Spleen (tissue), 7 donors: ENCODE measurements at regions not wholly inside any gene's neighbourhood (a gene's known extent, or its start where the extent isn't known, plus 50 kb on each side); places are given as distances from the start of the nearest gene placed in this dataset.

ENCODE experiments used
- POLR2A ChIP-seq, 3 donors: fragments of 450-650 bp; IDR thresholded peaks; one replicate each; pipeline ENCODE4 v1.5.1; 2017; ENCODE audit warnings: antibody characterized with exemption in 3 of 3, mild to moderate bottlenecking in 1 of 3
- TF ChIP-seq, protein P1 (sequence below), 11 experiments: fragments of 200-600 bp in 7 of 11; fragments of 450-650 bp in 4 of 11; sonication (generic) in 4 of 11; IDR thresholded peaks in 8 of 11; conservative IDR thresholded peaks in 3 of 11; 1 replicate in 7 of 11; 2 replicates in 4 of 11; pipeline versions ENCODE4 v1.4.0 to v1.8.0; 2016 to 2021; ENCODE audit warnings: antibody characterized with exemption in 11 of 11, inconsistent platforms in 4 of 11, mild to moderate bottlenecking in 1 of 11
- donor health status: DM: no; HTN: no; CAD: no; lungs with moderate emphysema.
- donor health status: DM: no; HTN: no; CAD: no.
- donor health status: DM: no; HTN: no; CAD: no.

DNA sequence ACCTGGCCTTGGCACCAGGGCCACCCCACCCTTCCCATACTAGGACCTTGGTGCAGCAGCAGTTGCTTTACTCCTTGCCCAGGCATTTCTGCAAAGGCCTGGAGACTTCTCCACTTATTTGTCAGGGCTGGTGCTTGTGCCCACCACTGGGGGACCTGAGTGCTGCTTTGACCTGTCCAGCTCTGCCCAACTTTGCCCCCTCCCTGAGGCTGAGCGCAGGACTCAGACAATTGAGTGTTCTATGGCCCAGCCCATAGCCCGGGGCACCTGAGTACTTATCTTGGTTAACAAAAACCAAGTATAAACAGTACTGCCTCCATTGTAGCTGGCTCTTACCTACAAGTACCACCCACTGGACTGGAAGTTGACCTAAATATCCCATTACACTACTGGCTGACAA, 406.1 kb upstream of the CHD1 start:
- TF ChIP-seq, protein P1, sequence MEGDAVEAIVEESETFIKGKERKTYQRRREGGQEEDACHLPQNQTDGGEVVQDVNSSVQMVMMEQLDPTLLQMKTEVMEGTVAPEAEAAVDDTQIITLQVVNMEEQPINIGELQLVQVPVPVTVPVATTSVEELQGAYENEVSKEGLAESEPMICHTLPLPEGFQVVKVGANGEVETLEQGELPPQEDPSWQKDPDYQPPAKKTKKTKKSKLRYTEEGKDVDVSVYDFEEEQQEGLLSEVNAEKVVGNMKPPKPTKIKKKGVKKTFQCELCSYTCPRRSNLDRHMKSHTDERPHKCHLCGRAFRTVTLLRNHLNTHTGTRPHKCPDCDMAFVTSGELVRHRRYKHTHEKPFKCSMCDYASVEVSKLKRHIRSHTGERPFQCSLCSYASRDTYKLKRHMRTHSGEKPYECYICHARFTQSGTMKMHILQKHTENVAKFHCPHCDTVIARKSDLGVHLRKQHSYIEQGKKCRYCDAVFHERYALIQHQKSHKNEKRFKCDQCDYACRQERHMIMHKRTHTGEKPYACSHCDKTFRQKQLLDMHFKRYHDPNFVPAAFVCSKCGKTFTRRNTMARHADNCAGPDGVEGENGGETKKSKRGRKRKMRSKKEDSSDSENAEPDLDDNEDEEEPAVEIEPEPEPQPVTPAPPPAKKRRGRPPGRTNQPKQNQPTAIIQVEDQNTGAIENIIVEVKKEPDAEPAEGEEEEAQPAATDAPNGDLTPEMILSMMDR (IDR thresholded peaks at IDR 0.05 in 8 of 11, conservative IDR thresholded peaks at IDR 0.05 in 3 of 11), result no peak
- no peak for TF ChIP-seq POLR2A (IDR thresholded peaks at IDR 0.05)
